GM21360 (cell line): ENCODE measurements at regions not wholly inside any gene's neighbourhood (a gene's known extent, or its start where the extent isn't known, plus 50 kb on each side); places are given as distances from the start of the nearest gene placed in this dataset.

ENCODE experiments used
- ATAC-seq: cut with Tn5 transposase; IDR thresholded peaks from one replicate; pipeline ENCODE4 v1.9.1; 2021; ENCODE audit warnings: mild to moderate bottlenecking, moderate library complexity; ENCODE audit not compliant: unreplicated experiment

- ATAC-seq, result no peak
Measured at GRCh38 chr2:58959996-58960395, 718.9 kb upstream of the FANCL start.

GRCh38 chr2:58957188-58957840 is 716.2 kb upstream of the FANCL start:
- ATAC-seq, result no peak

GRCh38 chr2:58954880-58955385 is 713.8 kb upstream of the FANCL start:
- no peak for ATAC-seq

- no peak for ATAC-seq
Measured at GRCh38 chr2:58951722-58952121, 710.6 kb upstream of the FANCL start.

- no peak for ATAC-seq
Measured at GRCh38 chr2:58950795-58951462, 709.8 kb upstream of the FANCL start.

GRCh38 chr2:58939388-58939787 is 698.3 kb upstream of the FANCL start:
- ATAC-seq, result no peak

- ATAC-seq, result no peak
Measured at GRCh38 chr2:58938988-58939387, 697.9 kb upstream of the FANCL start.

- no peak for ATAC-seq
Measured at GRCh38 chr2:58932801-58933200, 691.7 kb upstream of the FANCL start.

GRCh38 chr2:58930537-58930936 is 689.4 kb upstream of the FANCL start:
- no peak for ATAC-seq

GRCh38 chr2:58928973-58929372 is 687.8 kb upstream of the FANCL start:
- no peak for ATAC-seq

- ATAC-seq, result no peak
Measured at GRCh38 chr2:58928391-58928790, 687.3 kb upstream of the FANCL start.

- ATAC-seq, result no peak
Measured at GRCh38 chr2:58926112-58926511, 685.0 kb upstream of the FANCL start.

- no peak for ATAC-seq
Measured at GRCh38 chr2:58925676-58926081, 684.6 kb upstream of the FANCL start.

GRCh38 chr2:58923869-58924268 is 682.7 kb upstream of the FANCL start:
- no peak for ATAC-seq

- ATAC-seq, result no peak
Measured at GRCh38 chr2:58922245-58922644, 681.1 kb upstream of the FANCL start.

GRCh38 chr2:58921676-58922075 is 680.6 kb upstream of the FANCL start:
- no peak for ATAC-seq

- ATAC-seq, result no peak
Measured at GRCh38 chr2:58920001-58920400, 678.9 kb upstream of the FANCL start.

- no peak for ATAC-seq
Measured at GRCh38 chr2:58919316-58919715, 678.2 kb upstream of the FANCL start.

GRCh38 chr2:58918141-58918540 is 677.0 kb upstream of the FANCL start:
- no peak for ATAC-seq

- no peak for ATAC-seq
Measured at GRCh38 chr2:58917596-58917995, 676.5 kb upstream of the FANCL start.

GRCh38 chr2:58916063-58916462 is 674.9 kb upstream of the FANCL start:
- no peak for ATAC-seq

GRCh38 chr2:58914733-58915505 is 673.8 kb upstream of the FANCL start:
- ATAC-seq, result no peak
